ENCODE measurements at regions not wholly inside any gene's neighbourhood (a gene's known extent, or its start where the extent isn't known, plus 50 kb on each side); places are given as distances from the start of the nearest gene placed in this dataset.

- BruUV-seq (replicated peaks) = no TSS peak
- Histone ChIP-seq H3K4me1 (ENCODE audit: control insufficient read depth, insufficient read depth, low read length) (no peaks in the 10 kb centered on the region), H3K4me3 (ENCODE audit: low read depth in 2 of 2, low read length in 2 of 2) (no peak overlapping the region), H3K27me3 (ENCODE audit: control insufficient read depth, insufficient read depth, low read length) (no peaks in the 10 kb centered on the region), H3K36me3 (ENCODE audit: control insufficient read depth, insufficient read depth, low read length) (no peaks in the 10 kb centered on the region), H3K27ac (ENCODE audit: low read length) (no peak overlapping the region), H3K9me3 (ENCODE audit: control insufficient read depth, insufficient read depth, low read depth, low read length) (no peaks in the 10 kb centered on the region)
- ATAC-seq (no peak), DNase-seq (ENCODE audit: low read depth, low spot score) (no peak)
- in situ Hi-C loops (cut with HindIII; ENCODE audit: low pct_unique_long_range_greater_than_20kb, low sequenced_read_pairs) = no loop called here
- intact Hi-C loops (cut with micrococcal nuclease; ENCODE audit: unreplicated experiment) = no loop called here
- TF ChIP-seq CTCF (IDR thresholded peaks at IDR 0.05) (no peak), TCF7L2 (IDR thresholded peaks at IDR 0.05; ENCODE audit: low read depth, low read length) (no peak), SIN3A (IDR thresholded peaks at IDR 0.05; ENCODE audit: borderline replicate concordance, insufficient read depth, low read depth, low read length) (no peak), POLR2AphosphoS5 (IDR thresholded peaks at IDR 0.05; ENCODE audit: low read depth, low read length) (no peak), REST (IDR thresholded peaks at IDR 0.05; ENCODE audit: insufficient read depth in 1 of 2, low read depth in 2 of 2, low read length in 1 of 2) (no peak)
- POLR2A ChIA-PET = no interaction called here
- CTCF ChIA-PET = no interaction called here
Measured at GRCh38 chr1:79785964-79786363, 779.4 kb upstream of the ADGRL4 start.

DNA sequence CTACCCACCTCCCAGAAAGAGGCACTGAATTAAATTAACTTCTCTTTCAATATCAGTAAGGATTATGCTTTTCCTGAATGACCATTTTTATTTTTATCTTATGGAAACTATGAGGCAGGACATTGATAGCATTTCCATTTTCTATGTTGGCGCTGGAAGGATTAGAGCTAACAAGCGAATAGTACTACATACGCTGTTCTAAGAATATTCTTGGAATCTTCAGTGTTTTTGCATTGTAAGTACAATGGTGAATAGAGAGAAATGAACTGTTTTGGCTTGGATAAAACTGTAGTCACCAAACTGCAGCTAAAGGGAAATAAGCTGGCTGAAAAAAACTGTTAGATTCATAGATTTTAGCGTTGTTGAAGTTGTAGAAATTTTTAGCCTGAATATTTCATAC is 779.0 kb upstream of the ADGRL4 start:
- Histone ChIP-seq H3K27ac (ENCODE audit: low read length) (no peak overlapping the region), H3K27me3 (ENCODE audit: control insufficient read depth, insufficient read depth, low read length) (no peaks in the 10 kb centered on the region), H3K9me3 (ENCODE audit: control insufficient read depth, insufficient read depth, low read depth, low read length) (no peaks in the 10 kb centered on the region), H3K4me3 (ENCODE audit: low read depth in 2 of 2, low read length in 2 of 2) (no peak overlapping the region), H3K36me3 (ENCODE audit: control insufficient read depth, insufficient read depth, low read length) (no peaks in the 10 kb centered on the region), H3K4me1 (ENCODE audit: control insufficient read depth, insufficient read depth, low read length) (no peaks in the 10 kb centered on the region)
- in situ Hi-C loops (cut with HindIII; ENCODE audit: low pct_unique_long_range_greater_than_20kb, low sequenced_read_pairs) (no loop called here), intact Hi-C loops (cut with micrococcal nuclease; ENCODE audit: unreplicated experiment) (no loop called here)
- ChIA-PET CTCF (no interaction called here), POLR2A (no interaction called here)
- DNase-seq (ENCODE audit: low read depth, low spot score) = no peak
- TF ChIP-seq TCF7L2 (IDR thresholded peaks at IDR 0.05; ENCODE audit: low read depth, low read length) (no peak), REST (IDR thresholded peaks at IDR 0.05; ENCODE audit: insufficient read depth in 1 of 2, low read depth in 2 of 2, low read length in 1 of 2) (no peak), SIN3A (IDR thresholded peaks at IDR 0.05; ENCODE audit: borderline replicate concordance, insufficient read depth, low read depth, low read length) (no peak), POLR2AphosphoS5 (IDR thresholded peaks at IDR 0.05; ENCODE audit: low read depth, low read length) (no peak), CTCF (IDR thresholded peaks at IDR 0.05) (no peak)
- no TSS peak for BruUV-seq (replicated peaks)
- no peak for ATAC-seq

Data from Panc1 (cell line).